ENCODE measurements at regions not wholly inside any gene's neighbourhood (a gene's known extent, or its start where the extent isn't known, plus 50 kb on each side); places are given as distances from the start of the nearest gene placed in this dataset.

DNA sequence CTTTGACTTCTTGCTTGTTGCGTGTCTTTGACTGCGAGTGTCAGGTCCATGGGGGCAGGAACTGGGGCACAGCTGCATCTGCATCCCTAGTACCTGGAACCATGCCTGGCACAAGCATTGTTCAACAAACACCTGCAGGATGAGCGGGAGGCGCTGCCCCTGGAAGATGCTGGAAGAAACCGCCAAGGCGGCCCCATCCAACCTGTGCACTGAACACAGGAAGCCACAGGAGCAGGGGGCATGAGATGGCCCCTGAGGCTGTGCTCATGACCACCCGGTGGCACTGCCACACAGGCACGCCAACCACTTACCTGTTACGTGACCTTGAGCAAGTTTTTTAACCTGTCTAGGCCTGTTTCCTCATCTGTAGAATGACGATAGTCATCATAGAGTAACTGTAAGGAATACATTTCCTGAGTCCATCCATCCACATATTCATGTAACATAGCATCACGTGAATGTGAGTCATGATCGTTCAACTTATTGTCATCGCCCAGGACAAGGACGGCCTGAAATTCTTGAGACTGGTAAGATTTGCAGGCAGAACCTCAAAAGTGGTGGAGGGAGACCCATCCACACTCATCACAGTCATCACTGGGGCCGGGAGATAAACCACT is 374.2 kb downstream of the PREX1 start:
- Histone ChIP-seq H3K4me3 (no peak overlapping the region), H3K9me3 (no peaks in the 10 kb centered on the region), H3K27me3 (ENCODE audit: insufficient read depth in 3 of 3, low read length in 2 of 3) (peaks cover 0 to 11% (median 7%) of the 10 kb centered on the region in 3 donors), H3K4me1 (no peaks in the 10 kb centered on the region), H3K27ac (no peak overlapping the region), H3K36me3 (ENCODE audit: insufficient read depth in 1 of 2, low read depth in 1 of 2) (no peaks in the 10 kb centered on the region)
- 83 to 93% (median 87%) methylated on average over 15 of the region's 15 CpGs for WGBS, 3 donors
- intact Hi-C loops (cut with DNase I), result no loop called here
- TF ChIP-seq, protein P1, sequence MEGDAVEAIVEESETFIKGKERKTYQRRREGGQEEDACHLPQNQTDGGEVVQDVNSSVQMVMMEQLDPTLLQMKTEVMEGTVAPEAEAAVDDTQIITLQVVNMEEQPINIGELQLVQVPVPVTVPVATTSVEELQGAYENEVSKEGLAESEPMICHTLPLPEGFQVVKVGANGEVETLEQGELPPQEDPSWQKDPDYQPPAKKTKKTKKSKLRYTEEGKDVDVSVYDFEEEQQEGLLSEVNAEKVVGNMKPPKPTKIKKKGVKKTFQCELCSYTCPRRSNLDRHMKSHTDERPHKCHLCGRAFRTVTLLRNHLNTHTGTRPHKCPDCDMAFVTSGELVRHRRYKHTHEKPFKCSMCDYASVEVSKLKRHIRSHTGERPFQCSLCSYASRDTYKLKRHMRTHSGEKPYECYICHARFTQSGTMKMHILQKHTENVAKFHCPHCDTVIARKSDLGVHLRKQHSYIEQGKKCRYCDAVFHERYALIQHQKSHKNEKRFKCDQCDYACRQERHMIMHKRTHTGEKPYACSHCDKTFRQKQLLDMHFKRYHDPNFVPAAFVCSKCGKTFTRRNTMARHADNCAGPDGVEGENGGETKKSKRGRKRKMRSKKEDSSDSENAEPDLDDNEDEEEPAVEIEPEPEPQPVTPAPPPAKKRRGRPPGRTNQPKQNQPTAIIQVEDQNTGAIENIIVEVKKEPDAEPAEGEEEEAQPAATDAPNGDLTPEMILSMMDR (IDR thresholded peaks at IDR 0.05), result no peak
- no peak for DNase-seq
- ATAC-seq, result no peak

DNA sequence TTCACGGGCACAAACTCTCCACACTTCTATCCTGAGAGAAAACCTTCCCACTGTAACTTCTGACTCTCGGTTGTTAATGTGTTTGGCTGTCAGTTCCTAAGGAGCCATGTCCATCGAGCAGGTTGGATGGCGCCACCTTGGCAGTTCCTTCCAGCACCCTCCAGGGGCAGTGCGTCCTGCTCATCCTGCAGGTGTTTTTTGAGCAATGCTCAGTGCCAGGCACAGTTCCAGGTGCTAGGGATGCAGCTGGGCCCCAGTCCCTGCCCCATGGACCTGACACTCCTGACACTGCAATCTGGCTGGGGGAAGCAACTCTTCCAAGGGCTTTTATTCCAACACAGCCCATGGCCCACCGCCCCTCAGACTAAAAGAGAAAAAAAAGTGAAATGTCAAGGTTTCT is 376.4 kb downstream of the PREX1 start:
- DNase-seq (no peak), ATAC-seq (no peak)
- Histone ChIP-seq H3K9me3 (no peaks in the 10 kb centered on the region), H3K4me3 (no peak overlapping the region), H3K27ac (no peak overlapping the region), H3K27me3 (ENCODE audit: insufficient read depth in 3 of 3, low read length in 2 of 3) (peaks cover 0 to 8% (median 5%) of the 10 kb centered on the region in 3 donors), H3K36me3 (ENCODE audit: insufficient read depth in 1 of 2, low read depth in 1 of 2) (no peaks in the 10 kb centered on the region), H3K4me1 (no peaks in the 10 kb centered on the region)
- TF ChIP-seq, protein P1 (IDR thresholded peaks at IDR 0.05), result no peak
- intact Hi-C loops (cut with DNase I), result no loop called here
- WGBS, 3 donors, result 81 to 87% (median 83%) methylated on average over 6 of the region's 6 CpGs

DNA sequence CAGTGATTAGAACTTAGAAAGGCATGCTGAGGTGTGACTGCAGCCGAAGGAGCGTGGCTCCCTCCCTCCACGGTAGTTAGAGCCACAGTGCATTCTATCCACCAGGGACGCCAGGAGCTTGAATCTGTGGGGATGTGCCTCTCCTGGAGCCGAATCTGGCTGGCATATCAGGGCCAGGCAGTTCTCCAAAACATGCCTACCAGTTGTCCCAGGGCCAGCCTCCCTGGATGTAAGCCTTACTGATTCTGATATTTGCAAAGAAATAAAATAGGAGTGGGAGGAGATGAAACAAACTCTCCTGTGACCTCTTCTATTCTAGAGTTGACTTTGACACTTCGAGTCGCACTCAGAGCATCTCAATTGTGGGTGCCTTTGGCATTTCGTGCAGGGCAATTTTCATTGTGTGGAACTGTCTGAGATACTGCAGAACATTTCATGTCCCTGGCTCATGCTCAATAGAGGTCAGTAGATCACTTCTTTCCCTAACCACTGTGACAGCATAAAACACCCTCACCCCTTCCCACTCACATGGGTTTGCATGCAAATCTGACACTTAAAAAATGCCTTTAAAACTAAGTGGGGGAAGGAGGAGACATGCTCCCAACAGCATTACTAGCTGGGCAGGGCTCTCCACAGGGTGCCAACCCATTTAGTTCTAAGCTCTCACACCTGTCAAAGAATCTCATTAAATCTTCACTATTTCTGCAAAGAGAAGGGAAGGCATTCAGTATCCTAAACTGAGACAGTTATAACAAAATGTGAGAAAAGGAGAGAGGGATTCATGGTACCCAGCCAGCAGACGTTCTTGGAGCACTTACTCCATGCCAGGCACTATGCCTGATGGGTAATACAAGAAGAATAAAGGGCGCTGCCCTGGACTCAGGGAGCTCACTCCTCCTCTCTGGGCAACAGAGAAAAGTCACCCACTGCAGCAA is 378.9 kb downstream of the PREX1 start:
- WGBS, 3 donors, result 40 to 44% (median 41%) methylated on average over 10 of the region's 10 CpGs
- no peaks in the 10 kb centered on the region for H3K4me1 ChIP-seq
- H3K36me3 ChIP-seq (ENCODE audit: insufficient read depth in 1 of 2, low read depth in 1 of 2), result no peaks in the 10 kb centered on the region
- peaks cover 0 to 5% (median 0%) of the 10 kb centered on the region in 3 donors for H3K27me3 ChIP-seq (ENCODE audit: insufficient read depth in 3 of 3, low read length in 2 of 3)
- intact Hi-C loops (cut with DNase I), result no loop called here
- H3K27ac ChIP-seq, result no peak overlapping the region
- H3K9me3 ChIP-seq, result peaks cover 6% of the 10 kb centered on the region
- no peak overlapping the region for H3K4me3 ChIP-seq
- DNase-seq (no peak), ATAC-seq (no peak)
- TF ChIP-seq, protein P1 (IDR thresholded peaks at IDR 0.05), result no peak

DNA sequence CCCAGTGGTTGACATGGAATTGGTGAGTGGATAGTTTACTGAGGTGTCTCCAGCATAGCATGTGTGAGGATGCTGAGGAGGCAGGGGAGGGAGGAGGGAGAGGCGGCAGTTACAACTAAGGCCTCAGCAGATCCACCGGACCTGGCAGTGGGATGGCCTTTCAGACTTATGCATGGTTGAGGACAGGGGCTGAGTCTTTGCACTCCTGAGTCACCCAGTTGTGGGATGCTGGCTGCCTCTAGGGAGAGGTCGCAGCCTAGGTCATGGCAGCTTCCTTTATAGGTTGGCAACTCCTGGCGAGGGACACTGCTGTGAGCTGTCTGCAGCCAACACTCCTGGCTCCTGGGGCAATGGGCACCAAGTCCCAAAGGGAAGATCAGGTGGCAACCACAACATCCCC is 380.3 kb downstream of the PREX1 start:
- no peaks in the 10 kb centered on the region for H3K4me1 ChIP-seq
- peaks cover 0 to 2% (median 0%) of the 10 kb centered on the region in 3 donors for H3K27me3 ChIP-seq (ENCODE audit: insufficient read depth in 3 of 3, low read length in 2 of 3)
- intact Hi-C loops (cut with DNase I), result no loop called here
- WGBS, 3 donors, result 66 to 73% (median 67%) methylated on average over 4 of the region's 4 CpGs
- no peak overlapping the region for H3K4me3 ChIP-seq
- H3K27ac ChIP-seq, result no peak overlapping the region
- ATAC-seq (no peak), DNase-seq (no peak)
- H3K9me3 ChIP-seq, result peaks cover 11% of the 10 kb centered on the region
- TF ChIP-seq, protein P1 (IDR thresholded peaks at IDR 0.05), result no peak
- H3K36me3 ChIP-seq (ENCODE audit: insufficient read depth in 1 of 2, low read depth in 1 of 2), result no peaks in the 10 kb centered on the region
